ENCODE measurements at regions not wholly inside any gene's neighbourhood (a gene's known extent, or its start where the extent isn't known, plus 50 kb on each side); places are given as distances from the start of the nearest gene placed in this dataset.

- TF ChIP-seq POLR2A (IDR thresholded peaks at IDR 0.05; ENCODE audit: low read depth, low read length) = no peak
- TF ChIP-seq POLR2AphosphoS5 (IDR thresholded peaks at IDR 0.05; ENCODE audit: low read depth, low read length) = no peak
- no peak for TF ChIP-seq SPI1 (IDR thresholded peaks at IDR 0.05; ENCODE audit: low read depth, low read length)
- no peak for TF ChIP-seq TAF1 (IDR thresholded peaks at IDR 0.05; ENCODE audit: low read depth, low read length)
Observed at GRCh38 chr18:45339810-45340550, 275.3 kb upstream of the SLC14A2 start.
